HG03575 (cell line): ENCODE measurements at regions not wholly inside any gene's neighbourhood (a gene's known extent, or its start where the extent isn't known, plus 50 kb on each side); places are given as distances from the start of the nearest gene placed in this dataset.

Source experiments
- ATAC-seq: cut with Tn5 transposase; IDR thresholded peaks from one replicate; pipeline ENCODE4 v1.9.1; 2021; ENCODE audit not compliant: unreplicated experiment, insufficient number of reproducible peaks, low FRiP score; ENCODE audit errors: extremely low read depth

GRCh38 chr2:133748007-133748700, 179.9 kb upstream of the NCKAP5 start:
- ATAC-seq, result no peak

- ATAC-seq, result no peak
Observed at GRCh38 chr2:133753665-133754064, 185.4 kb upstream of the NCKAP5 start.

GRCh38 chr2:133755480-133756300, 187.4 kb upstream of the NCKAP5 start:
- no peak for ATAC-seq

- no peak for ATAC-seq
Observed at GRCh38 chr2:133756833-133757232, 188.6 kb upstream of the NCKAP5 start.

- ATAC-seq, result no peak
Observed at GRCh38 chr2:133760376-133760775, 192.1 kb upstream of the NCKAP5 start.

DNA sequence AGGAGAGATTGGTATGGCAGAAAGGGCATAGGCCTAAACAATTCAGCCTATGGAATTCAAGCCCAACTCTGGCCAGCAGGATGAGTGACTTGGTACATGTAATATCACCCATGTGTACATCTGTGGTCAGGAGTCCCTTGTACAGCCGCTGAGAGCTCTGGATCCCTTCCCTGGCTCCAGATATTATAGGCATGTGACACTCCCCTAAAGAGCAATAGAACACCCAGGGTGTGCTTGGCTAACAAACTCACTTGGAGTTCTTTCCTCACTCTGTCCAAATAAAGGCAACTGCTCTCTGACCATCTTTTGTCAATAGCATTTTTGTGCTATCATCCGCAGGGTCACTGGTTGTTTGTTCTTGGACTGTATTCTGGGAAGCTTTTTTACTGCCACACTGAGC, 197.4 kb upstream of the NCKAP5 start:
- ATAC-seq, result no peak

GRCh38 chr2:133766164-133766832, 198.0 kb upstream of the NCKAP5 start:
- no peak for ATAC-seq

DNA sequence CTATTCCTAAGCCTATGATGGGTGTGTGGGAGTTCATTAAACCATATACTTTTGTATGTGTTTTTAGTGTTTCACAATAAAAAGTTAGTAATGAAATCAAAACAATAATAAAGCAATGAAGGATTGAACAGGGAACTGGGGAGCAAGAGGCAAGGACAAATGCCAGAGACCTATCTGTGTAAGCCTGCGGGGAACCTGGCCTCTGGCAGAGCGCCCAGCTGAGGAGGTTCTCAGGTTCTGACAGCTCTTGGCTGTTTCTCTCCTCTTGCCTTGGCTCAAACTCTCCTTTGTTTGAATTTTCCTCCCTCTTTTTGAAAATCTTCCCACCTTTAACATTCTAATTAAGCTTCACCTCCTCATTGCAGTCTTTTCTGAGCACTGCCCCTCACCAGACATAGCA, 200.0 kb upstream of the NCKAP5 start:
- no peak for ATAC-seq

GRCh38 chr2:133768658-133769435, 200.6 kb upstream of the NCKAP5 start:
- ATAC-seq, result no peak

- ATAC-seq, result no peak
Observed at GRCh38 chr2:133773854-133774653, 205.8 kb upstream of the NCKAP5 start.

DNA sequence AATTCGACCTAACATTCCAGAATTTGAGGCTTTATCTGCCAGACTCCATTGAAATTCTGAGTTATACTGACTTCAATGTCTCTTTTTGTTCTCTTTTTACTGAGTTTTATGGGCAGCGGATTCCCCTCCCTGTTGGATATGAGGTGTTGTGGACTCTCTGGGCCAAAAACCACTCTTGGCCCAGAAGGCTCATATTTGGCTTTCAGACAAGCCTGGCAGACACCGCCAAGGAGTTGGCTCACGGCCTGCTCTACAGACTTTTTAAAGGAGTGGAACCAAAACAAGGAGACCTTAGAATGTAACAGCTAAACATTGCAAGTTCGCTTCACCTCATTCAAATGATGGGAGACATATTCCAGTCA, 206.4 kb upstream of the NCKAP5 start:
- ATAC-seq, result no peak

GRCh38 chr2:133776936-133777573, 208.8 kb upstream of the NCKAP5 start:
- ATAC-seq, result no peak

DNA sequence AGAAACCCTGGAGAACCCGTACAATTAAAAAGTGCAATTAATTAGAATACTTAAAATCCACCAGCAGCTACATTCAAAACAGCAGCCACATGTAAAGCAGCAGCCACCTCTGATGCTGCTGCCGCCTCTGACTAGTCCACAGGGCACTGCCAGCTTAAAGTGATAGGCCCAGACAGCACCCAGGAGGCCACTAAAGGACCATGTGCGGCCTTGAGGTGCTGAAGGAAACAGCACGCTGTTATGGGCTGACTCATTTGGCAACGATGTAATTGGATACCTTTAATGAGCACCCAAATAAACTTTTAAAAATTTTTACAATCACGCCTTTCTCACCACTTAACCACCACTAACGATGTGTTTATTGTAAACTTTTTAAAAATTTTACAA, 209.3 kb upstream of the NCKAP5 start:
- no peak for ATAC-seq

DNA sequence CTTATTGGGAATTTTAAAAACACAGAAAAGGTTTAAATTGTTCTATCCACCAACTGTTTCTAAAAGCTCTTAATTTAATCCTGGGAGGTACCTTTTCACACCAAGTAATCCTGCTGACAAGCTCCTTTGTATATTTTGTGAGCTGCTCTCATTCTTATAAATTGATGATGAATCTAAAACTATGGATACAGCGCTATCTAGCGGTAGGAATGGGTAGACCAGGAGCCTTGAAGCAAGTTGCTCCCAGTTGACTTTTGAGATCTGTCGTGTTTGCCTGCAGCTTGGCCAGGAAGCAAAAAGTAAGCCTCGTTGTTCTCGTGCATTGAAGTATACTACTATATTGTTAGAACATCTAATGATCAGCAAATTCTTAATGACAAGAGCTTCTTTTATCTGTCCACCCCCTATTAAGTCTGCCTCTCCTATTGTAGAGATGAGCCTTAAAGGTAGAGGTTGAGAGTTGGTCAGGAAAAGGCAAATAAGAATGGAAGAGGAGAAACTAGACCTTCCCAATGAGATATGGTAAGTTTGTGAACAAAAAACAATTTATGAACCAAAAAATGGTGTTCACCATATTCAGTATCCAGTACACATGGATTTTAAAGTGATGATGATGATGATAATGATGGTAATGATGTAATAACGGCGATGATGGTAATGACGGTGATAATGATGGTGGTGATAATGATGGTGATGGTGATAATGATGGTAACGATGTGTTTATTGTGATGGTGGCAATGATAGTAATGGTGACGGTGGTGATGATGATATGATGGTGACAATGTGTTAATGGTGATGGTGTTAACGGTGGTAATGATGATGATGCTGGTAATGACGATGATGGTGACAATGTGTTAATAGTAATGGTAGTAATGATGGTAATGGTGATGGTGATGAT, 212.1 kb upstream of the NCKAP5 start:
- ATAC-seq, result no peak

DNA sequence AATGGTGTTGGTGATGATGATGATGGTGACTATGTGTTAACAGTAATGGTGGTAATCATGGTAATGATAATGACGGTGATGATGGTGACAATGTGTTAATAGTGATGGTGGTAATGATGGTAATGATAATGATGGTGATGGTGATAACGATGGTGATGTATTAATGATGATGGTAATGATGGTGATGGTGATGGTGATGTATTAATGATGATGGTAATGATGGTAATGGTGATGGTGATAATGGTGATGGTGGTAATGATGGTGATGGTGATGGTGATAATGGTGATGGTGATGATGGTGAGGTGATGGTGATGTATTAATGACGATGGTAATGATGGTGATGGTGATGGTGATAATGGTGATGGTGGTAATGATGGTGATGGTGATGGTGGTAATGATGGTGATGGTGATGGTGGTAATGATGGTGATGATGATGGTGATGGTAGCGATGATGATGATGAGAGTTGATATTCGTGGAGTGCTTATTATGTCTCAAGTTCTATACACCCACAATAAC, 212.8 kb upstream of the NCKAP5 start:
- no peak for ATAC-seq

DNA sequence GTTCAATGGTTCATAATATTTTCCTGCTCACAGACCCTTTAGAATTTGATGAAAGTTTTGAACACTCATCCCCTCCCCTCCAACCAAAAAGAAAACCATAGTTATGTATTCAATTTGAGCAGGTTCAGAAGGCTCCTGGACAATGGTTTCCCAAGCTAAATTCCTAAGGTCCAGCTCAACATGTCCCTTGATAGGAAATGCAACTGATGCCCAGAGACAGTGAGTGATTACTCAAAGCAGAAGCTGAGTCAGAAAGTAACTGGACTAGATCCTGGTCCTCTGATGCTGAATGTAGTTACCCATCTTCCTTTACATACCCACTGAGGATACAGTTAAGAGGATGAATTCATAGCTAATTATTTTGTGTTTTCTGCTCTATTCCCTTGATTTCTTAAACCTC, 218.9 kb upstream of the NCKAP5 start:
- no peak for ATAC-seq

DNA sequence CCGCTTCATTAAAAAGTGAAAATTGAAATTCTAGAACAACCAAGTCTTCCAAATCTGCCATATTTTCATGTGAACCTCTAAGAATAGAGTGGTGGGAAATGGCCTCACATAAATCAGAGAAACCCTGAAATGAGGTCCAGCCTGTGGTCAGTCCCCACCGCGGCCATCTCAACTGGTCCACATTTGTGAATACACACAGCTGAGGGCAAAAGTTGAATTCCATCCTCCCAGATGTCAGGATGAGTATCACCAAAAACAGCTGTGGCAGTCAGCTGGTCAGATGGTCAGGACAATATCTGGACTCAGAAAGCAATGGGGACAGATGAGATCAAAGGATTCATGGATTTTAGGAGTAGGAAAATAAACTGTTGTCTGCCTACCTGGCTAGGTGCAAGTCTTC, 219.4 kb upstream of the NCKAP5 start:
- no peak for ATAC-seq
